ENCODE measurements at regions not wholly inside any gene's neighbourhood (a gene's known extent, or its start where the extent isn't known, plus 50 kb on each side); places are given as distances from the start of the nearest gene placed in this dataset.
"Not testable (repeated sequence)": the region's sequence is repeated elsewhere in the genome, so short reads cannot be mapped to it uniquely, and the experiment has no call there.

DNA sequence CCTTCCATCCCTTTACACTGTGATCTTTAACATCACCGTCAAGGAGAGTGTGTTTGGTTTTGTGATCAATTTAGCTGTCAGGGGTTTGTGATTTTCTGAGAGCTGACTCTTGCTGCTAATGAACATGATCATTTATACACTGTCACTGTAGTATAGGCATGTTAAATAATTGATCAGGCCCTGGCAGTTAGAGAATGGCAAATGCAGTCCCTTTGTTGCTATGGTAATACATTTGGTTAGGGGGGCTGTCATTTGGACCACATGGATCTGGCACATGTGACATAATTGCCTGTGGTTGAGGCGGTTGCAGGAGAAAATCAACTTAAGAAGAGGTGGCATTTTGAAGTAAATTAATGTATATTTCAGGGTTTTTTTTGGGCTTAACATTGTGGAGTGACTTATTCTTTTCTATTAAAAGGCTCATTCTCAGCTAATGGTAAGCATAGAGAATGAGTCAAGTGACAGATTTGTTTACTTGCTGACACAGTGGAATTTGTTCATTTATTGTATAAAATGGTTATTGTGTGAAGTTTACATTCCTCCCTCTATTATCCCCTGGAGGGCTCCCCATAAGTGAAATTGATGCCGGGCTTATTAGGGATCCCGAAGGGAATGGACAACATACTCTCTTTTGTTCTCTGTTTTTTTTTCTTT lies 114.0 kb downstream of the FHIP1A start:
- DNase-seq = no peak

DNA sequence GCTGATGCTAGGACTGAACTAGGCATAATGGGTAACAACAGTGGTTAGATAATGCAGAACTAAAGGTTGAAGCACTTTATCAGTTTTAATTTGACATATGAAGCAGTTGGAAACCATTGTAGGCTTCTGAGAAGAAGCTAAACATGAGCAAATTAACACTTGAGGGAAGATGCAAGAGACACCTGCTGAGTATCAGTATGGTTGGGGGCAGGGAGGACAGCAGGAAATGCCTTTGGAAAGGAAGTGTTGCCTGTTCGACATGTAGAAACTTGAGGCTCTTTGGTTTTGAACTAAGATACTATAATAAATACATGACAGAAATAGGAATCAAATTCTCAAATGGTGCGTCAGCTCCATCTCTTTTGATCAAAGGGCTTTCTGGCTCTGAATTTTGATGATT lies 115.6 kb downstream of the FHIP1A start:
- DNase-seq = no peak

- DNase-seq = not testable (repeated sequence)
These were observed 117.5 kb downstream of the FHIP1A start for GRCh38 chr4:151526489-151526888.

DNA sequence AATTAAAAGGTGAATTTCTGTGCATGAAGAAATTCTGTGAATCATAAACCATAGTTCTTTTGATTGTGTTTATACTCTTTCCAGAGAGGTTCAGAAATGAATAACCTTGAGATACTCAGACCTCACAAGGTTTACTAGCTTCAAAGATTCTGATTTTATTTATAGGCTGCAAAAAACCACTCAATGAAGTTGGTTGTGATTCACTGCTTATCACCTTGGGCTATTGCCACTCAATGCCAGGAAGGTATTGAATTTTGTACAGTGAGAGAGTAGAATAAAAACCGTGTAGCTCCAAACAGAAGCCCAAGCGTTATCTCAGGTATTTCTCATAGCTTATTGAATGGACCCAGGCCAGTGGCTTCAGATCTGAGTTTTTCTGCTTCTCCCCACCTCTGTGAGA lies 118.7 kb downstream of the FHIP1A start:
- no peak for DNase-seq

DNA sequence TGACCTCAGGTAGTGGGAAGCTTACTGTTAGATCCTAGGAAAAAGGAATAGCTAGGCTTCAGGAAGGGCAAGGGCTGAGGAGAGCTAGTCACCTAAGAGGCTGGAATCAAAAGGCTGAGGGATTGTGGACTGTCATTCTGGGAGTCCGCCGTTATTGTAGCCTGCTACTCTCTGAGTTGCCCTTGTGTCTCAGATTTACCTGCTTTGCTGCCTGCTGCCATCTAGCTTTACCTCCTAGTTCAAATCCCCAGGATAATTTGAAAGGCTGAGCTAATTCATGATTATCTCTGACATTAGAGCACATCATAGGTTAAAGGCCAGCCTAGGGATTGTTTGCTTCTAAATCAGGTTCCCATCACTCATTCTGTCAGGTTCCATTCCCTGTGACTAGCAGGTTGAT lies 120.2 kb downstream of the FHIP1A start:
- DNase-seq = no peak

DNA sequence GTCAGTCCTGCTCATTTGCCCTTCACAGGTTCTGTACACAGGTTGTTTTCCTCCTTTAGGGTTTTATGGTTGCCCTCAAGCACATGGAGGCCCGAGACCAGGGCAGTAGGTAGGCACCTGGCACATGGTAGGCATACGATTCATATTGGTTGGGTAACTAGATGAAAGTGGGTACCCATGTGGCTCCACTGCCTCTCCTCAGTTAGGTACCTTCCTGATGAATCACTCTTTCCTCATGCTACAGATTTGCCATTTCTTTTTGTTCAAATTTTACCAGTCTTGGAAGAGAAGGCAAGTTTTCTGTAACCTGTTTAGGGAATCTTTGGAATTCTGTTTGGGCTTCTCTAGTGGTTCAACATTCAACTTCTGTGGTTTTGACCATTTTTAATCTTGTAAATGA lies 121.3 kb downstream of the FHIP1A start:
- DNase-seq = no peak

DNA sequence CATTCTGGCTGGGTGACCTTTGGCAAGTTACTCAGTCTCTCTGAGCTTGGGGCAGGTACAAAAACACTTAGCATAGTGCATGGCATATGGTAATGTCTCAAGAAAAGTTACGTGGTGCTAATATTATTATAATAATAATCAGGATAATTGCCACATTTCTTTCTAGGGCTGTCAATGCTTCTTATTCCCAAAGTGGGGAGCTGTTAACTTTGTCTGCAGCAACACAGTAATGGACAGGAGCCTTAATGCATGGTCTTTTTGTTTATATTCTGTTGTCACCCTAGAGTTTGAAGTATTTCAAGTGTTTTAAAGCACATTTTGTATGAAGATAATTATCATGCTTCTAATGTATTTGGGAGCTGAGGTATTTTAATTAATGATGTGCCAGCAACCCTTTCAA lies 121.8 kb downstream of the FHIP1A start:
- no peak for DNase-seq

GRCh38 chr4:151532001-151532708 lies 123.2 kb downstream of the FHIP1A start:
- no peak for DNase-seq

DNA sequence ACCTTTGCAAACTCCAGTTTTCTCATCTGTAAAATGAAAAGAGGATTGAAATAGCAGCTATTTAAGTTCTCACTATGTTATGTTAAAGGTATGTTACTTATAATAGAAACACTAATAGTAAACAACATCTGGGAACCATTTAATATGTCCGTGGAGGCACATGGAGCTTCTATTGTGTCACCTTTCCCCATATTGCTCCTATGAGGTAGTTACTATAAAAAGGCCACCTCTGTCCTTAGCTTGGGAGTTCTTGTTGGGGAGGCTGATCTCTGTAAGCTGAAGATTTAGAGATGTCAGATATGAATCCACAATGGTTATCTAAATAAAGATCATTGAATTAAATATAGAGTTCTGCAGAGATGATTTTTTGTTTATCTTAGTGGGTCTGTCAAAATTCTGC lies 125.2 kb downstream of the FHIP1A start:
- DNase-seq = no peak

- no peak for DNase-seq
These were observed 126.4 kb downstream of the FHIP1A start for GRCh38 chr4:151535366-151535765.

DNA sequence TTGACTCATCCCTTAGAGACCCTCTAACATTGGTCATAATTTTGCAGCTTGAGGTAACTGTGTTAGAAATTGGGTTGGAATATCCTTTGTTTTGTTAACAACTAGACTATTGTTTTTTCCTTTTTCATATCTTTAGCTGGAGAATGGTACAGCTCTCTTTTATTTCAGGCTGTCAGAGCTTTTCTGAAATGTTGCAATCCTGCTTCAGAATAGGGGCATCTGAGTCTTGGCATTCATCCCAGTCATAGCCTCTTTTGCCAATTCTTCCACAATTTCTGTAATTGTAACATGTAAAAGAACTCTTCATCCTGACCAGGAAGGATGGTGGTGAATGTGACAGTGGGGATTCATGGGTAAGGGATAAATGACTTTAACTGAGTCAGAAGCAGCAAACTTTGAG lies 128.7 kb downstream of the FHIP1A start:
- DNase-seq = no peak

DNA sequence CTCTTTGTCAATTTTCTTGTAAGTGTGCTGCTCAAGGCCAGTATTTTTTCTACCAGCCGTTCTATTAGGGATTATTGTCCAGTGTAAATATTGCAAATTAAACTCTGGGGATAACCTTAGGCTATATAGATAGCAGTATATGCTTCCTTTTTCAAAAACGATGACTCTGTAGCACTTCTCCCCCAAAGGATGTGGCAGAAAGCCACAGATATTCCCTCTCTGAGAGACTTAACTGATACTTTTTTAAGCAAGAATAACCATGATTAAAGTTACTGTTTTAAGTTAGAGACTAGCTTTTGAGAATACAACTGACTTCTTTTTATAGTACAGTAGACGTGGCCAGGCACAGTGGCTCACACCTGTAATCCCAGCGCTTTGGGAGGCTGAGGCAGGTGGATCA lies 130.0 kb downstream of the FHIP1A start:
- no peak for DNase-seq

DNA sequence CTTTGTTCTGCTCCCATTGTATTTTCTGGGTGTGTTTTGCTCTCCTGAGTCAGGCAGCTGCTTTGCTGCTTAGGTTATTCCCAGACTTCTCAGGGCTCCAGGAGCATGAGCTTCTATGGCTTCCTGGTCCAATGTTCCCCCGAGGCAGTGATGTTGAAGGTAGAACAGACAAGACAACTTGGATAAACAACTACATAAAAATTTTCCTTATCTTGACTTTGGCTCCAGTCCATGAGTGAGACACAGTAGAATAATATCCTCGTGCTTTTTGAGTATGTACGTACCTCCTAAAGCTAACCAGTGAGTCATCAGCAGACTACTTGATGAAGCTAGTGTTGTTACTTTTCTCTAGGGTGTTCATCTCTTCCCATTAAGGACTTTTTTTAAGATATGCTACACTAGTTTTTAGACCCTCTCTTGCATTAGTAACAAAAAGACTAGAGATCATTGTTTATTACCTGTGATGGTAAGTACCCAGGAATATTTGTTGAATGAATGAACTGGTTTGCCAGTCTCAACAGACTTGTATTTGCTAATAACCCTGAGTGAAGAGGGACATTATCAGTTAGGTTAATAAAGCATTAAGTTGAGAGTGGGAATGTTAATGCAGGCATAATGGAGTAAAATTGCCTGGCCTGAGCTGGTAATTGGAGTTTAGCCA lies 131.9 kb downstream of the FHIP1A start:
- peak; percentile 23 for DNase-seq

DNA sequence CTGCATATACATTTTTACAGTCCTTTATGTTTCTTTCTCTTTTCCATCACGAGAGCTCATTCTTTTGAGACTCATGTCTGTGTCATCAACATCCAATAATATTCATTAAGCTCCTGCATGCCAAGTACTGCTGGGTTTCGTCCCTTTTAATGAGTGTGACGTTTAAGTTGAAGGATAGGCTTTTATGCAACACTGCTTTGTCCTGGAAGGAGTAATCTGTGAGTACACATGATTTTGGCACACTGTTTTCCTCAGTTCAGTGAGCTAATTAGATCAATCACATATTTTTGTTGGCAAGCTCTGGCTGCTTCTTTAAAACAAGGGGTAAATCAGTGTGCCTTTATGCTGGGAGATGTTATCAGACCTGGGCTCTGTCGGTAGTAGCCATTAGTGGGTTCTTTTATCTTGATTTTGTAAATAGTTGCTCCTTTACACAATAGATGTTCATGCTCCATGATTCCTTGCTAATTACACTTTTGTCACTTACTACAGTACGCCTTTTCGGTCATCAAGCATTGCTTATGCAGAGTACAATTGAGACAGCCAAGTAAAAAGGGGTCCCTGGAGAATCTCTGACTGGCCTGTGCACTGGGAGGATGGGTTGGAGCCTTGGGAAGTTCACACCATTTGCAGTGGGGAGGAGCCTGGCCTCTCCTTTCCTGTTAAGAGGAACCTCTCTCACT lies 132.6 kb downstream of the FHIP1A start:
- DNase-seq = no peak

DNA sequence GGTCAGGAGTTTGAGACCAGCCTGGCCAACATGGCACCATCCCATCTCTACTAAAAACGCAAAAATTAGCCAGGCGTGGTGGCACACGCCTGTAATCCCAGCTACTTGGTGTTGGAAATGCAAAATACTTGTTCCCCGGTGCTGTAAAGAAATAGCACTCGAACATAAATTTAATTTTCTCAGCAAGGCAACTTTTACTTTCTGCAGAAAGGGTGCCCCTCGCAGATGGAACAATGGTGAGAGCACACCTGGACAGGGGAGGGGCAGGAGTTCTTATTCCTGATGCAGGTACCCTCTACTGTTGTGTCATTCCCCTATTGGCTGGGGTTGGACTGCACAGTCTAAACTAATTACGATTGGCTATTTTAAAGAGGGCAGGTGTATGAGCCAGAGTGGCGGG lies 139.7 kb downstream of the FHIP1A start:
- no peak for DNase-seq

DNA sequence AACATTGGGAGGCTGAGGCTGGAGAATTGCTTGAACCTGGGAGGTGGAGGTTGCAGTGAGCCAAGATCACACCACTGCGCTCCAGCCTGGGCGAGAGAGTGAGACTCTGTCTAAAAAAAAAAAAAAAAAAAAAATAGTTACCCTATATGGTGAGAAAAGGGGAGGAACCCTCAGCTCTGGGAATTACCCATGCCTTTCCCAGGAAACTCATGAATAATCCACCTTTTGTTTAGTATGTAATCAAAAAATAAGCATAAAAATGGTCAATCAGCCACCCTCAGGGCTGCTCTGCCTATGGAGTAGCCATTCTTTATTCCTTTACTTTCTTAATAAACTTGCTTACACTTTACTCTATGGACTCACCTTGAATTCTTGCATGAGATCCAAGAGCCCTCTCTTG lies 140.4 kb downstream of the FHIP1A start:
- DNase-seq = not testable (repeated sequence)

GRCh38 chr4:151553874-151554273 lies 144.9 kb downstream of the FHIP1A start:
- DNase-seq = peak; percentile 35

DNA sequence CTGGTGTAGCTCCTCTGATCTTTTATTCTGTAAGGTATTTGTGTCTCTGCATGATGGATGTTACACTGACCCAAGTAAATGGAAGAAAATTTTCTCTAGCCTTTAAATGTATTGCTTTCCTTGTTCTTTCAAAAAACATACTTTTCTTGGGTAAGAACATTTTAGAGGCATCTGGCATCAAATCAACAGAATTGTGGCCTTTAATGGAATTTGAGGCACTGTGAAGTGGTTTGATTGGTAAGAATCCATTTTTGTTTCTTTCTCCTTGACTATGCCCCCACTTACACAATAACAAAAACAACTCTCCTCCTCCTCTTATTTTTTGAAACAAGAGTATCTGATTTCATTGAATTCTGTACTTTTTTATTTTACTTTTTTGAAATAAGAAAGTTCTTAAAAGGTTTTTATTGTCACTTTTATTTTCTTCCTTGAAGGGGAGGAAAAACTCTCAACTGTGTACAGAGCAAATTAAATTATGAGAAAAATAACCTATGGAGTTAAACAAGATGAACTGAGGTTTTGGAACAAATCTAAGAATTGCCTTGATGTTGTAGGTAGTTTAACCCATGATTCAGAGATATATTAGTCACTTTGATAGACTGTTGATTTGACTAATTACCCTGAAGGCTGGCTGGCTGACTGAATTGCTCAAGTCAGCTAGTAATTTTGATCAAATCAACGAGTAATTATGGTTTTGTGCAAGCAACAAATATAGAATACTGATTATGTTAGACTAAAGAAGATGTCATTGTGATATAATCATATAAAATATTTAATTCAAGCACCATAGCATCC lies 146.4 kb downstream of the FHIP1A start:
- no peak for DNase-seq

GRCh38 chr4:151558496-151559113 lies 149.6 kb downstream of the FHIP1A start:
- no peak for DNase-seq

GRCh38 chr4:151559595-151559994 lies 150.6 kb downstream of the FHIP1A start:
- DNase-seq = no peak

DNA sequence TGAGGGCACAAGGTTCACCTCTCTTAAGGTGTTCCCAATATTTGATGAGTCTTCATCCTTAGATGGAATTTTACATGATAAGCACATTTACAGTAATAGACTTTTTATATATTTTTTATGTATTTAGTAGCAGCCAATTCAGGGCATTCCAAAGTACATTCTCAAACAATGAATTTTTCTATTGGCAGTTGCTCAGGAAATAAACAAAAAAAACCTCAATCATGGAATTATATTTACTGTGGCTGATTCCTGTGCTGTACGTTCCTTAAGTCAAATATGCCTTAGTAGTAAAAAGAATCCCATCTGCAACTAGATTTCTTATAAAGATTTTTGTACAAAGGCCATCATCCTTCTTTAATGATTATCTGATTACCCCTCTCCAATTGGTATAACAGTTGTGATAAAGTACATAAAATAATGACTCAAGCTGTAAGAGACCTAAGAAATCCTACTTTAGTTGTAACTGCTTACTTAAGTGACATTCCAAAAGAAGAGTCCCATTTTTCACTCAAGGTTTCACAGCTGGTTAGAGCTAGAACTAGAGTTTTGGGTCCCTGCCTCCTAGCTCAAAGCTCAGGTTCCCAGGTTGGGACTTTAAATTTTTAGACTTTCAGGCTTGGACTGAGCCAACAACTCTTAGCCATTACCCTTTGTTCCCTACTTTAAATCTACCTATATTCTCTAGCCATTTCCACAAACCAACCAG lies 152.7 kb downstream of the FHIP1A start:
- no peak for DNase-seq

- DNase-seq = peak; percentile 13
These were observed 154.2 kb downstream of the FHIP1A start for GRCh38 chr4:151563194-151563593.

All from NCI-H510A treated with DMSO at 0.1 percent for 48 hours (cell line).